A673 (cell line): ENCODE measurements at regions not wholly inside any gene's neighbourhood (a gene's known extent, or its start where the extent isn't known, plus 50 kb on each side); places are given as distances from the start of the nearest gene placed in this dataset.

Experiments
- EZH2 ChIP-seq: fragments of 200-600 bp; sonication (generic); IDR thresholded peaks from 2 replicates; pipeline ENCODE4 v1.6.1; 2017; ENCODE audit warnings: borderline replicate concordance, low read depth, mild to moderate bottlenecking, mixed read lengths, antibody characterized with exemption, low read length; ENCODE audit not compliant: poor library complexity, severe bottlenecking
- TF ChIP-seq, protein P1 (sequence below): fragments of 300-800, 200-600 bp; sonication (generic); conservative IDR thresholded peaks from 2 replicates; pipeline ENCODE4 v1.5.1; 2017; ENCODE audit warnings: low read depth, mild to moderate bottlenecking, antibody characterized with exemption, low read length, moderate library complexity, mixed read lengths

DNA sequence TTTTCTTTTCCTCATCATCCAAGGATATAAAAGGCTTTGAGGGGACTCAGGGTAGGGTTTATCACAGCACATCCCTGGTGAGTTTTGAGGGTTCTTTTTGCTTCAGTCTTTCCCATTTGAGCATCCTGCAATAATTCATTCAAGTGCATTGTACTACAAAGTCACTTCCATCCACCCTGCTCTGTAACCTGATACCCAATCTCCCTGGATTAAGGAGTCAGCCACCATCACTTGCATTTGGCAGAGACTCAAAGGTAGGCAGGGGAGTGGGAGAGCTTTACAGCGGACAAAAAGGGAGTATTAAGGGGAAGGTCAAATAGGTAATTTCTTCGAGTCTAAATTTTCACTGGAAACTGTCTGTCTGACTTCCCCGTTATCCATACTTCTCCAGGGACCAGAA lies 216.1 kb upstream of the TMTC4 start:
- TF ChIP-seq, protein P1, sequence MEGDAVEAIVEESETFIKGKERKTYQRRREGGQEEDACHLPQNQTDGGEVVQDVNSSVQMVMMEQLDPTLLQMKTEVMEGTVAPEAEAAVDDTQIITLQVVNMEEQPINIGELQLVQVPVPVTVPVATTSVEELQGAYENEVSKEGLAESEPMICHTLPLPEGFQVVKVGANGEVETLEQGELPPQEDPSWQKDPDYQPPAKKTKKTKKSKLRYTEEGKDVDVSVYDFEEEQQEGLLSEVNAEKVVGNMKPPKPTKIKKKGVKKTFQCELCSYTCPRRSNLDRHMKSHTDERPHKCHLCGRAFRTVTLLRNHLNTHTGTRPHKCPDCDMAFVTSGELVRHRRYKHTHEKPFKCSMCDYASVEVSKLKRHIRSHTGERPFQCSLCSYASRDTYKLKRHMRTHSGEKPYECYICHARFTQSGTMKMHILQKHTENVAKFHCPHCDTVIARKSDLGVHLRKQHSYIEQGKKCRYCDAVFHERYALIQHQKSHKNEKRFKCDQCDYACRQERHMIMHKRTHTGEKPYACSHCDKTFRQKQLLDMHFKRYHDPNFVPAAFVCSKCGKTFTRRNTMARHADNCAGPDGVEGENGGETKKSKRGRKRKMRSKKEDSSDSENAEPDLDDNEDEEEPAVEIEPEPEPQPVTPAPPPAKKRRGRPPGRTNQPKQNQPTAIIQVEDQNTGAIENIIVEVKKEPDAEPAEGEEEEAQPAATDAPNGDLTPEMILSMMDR: no peak
- no peak for TF ChIP-seq EZH2
